Neural cell (in vitro differentiated cells): ENCODE measurements at regions not wholly inside any gene's neighbourhood (a gene's known extent, or its start where the extent isn't known, plus 50 kb on each side); places are given as distances from the start of the nearest gene placed in this dataset.

Experiments
- EP300 ChIP-seq: fragments of 450-650 bp; conservative IDR thresholded peaks from 2 replicates; pipeline ENCODE4 v1.6.1; 2014; ENCODE audit warnings: antibody characterized with exemption, mild to moderate bottlenecking, moderate library complexity; ENCODE audit not compliant: poor library complexity, severe bottlenecking
- EZH2 ChIP-seq: fragments of 200-600, 300-800 bp; shearing (Covaris generic), sonication (generic); IDR thresholded peaks from 2 replicates; pipeline ENCODE4 v1.6.1; 2014; ENCODE audit warnings: antibody characterized with exemption, low read length, borderline replicate concordance, mild to moderate bottlenecking; ENCODE audit not compliant: insufficient read depth, poor library complexity, severe bottlenecking
- MXI1 ChIP-seq: fragments of 450-650 bp; conservative IDR thresholded peaks from 2 replicates; pipeline ENCODE4 v1.6.1; 2014; ENCODE audit warnings: antibody characterized with exemption, mild to moderate bottlenecking; ENCODE audit not compliant: poor library complexity, severe bottlenecking
- POLR2AphosphoS5 ChIP-seq: IDR thresholded peaks from 2 replicates; pipeline ENCODE4 v1.6.1; 2012
- RAD21 ChIP-seq: fragments of 450-650 bp; conservative IDR thresholded peaks from 2 replicates; pipeline ENCODE4 v1.6.1; 2014; ENCODE audit warnings: antibody characterized with exemption, mild to moderate bottlenecking, moderate library complexity
- SMC3 ChIP-seq: fragments of 450-650 bp; conservative IDR thresholded peaks from 2 replicates; pipeline ENCODE4 v1.6.1; 2014; ENCODE audit warnings: antibody characterized with exemption, mild to moderate bottlenecking, moderate library complexity; ENCODE audit not compliant: poor library complexity
- TAF1 ChIP-seq: IDR thresholded peaks from 2 replicates; pipeline ENCODE4 v1.6.1; 2012; ENCODE audit warnings: low read depth
- TF ChIP-seq, protein P1 (sequence below): fragments of 450-650 bp; IDR thresholded peaks from 2 replicates; pipeline ENCODE4 v1.5.1; 2014; ENCODE audit warnings: antibody characterized with exemption, mild to moderate bottlenecking, moderate library complexity; ENCODE audit not compliant: poor library complexity, severe bottlenecking
- TF ChIP-seq, protein P2 (sequence below): IDR thresholded peaks from 2 replicates; pipeline ENCODE4 v1.6.1; 2012; ENCODE audit warnings: borderline replicate concordance

DNA sequence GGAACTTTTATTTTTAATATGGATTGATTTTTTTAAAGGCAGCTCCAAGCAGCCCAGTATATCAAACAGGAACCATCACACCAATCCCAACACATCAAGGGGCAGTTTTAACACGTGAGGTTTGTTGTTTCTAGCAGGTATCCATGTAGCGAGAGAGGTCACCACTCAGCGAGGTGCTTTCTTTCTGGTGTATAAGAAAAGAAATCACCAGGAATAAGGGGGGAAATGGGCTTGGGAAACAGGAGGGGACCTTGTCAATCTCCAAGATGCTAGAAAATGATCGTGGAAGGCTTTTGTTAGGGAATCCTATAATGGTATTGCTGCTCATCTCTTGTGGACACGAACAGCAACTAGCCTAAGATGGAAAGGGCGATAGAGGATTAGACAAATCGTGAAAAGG, 402.9 kb upstream of the ATP11B start:
- TF ChIP-seq, protein P1, sequence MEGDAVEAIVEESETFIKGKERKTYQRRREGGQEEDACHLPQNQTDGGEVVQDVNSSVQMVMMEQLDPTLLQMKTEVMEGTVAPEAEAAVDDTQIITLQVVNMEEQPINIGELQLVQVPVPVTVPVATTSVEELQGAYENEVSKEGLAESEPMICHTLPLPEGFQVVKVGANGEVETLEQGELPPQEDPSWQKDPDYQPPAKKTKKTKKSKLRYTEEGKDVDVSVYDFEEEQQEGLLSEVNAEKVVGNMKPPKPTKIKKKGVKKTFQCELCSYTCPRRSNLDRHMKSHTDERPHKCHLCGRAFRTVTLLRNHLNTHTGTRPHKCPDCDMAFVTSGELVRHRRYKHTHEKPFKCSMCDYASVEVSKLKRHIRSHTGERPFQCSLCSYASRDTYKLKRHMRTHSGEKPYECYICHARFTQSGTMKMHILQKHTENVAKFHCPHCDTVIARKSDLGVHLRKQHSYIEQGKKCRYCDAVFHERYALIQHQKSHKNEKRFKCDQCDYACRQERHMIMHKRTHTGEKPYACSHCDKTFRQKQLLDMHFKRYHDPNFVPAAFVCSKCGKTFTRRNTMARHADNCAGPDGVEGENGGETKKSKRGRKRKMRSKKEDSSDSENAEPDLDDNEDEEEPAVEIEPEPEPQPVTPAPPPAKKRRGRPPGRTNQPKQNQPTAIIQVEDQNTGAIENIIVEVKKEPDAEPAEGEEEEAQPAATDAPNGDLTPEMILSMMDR = no peak
- TF ChIP-seq EZH2 = no peak
- no peak for TF ChIP-seq RAD21
- TF ChIP-seq, protein P2, sequence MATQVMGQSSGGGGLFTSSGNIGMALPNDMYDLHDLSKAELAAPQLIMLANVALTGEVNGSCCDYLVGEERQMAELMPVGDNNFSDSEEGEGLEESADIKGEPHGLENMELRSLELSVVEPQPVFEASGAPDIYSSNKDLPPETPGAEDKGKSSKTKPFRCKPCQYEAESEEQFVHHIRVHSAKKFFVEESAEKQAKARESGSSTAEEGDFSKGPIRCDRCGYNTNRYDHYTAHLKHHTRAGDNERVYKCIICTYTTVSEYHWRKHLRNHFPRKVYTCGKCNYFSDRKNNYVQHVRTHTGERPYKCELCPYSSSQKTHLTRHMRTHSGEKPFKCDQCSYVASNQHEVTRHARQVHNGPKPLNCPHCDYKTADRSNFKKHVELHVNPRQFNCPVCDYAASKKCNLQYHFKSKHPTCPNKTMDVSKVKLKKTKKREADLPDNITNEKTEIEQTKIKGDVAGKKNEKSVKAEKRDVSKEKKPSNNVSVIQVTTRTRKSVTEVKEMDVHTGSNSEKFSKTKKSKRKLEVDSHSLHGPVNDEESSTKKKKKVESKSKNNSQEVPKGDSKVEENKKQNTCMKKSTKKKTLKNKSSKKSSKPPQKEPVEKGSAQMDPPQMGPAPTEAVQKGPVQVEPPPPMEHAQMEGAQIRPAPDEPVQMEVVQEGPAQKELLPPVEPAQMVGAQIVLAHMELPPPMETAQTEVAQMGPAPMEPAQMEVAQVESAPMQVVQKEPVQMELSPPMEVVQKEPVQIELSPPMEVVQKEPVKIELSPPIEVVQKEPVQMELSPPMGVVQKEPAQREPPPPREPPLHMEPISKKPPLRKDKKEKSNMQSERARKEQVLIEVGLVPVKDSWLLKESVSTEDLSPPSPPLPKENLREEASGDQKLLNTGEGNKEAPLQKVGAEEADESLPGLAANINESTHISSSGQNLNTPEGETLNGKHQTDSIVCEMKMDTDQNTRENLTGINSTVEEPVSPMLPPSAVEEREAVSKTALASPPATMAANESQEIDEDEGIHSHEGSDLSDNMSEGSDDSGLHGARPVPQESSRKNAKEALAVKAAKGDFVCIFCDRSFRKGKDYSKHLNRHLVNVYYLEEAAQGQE = no peak
- no peak for TF ChIP-seq EP300
- no peak for TF ChIP-seq MXI1
- TF ChIP-seq POLR2AphosphoS5 = no peak
- TF ChIP-seq SMC3 = no peak
- no peak for TF ChIP-seq TAF1
